GM20000 (cell line): ENCODE measurements at regions not wholly inside any gene's neighbourhood (a gene's known extent, or its start where the extent isn't known, plus 50 kb on each side); places are given as distances from the start of the nearest gene placed in this dataset.

ENCODE experiments used
- DNase-seq: peaks from one replicate; pipeline ENCODE4 v3.0.0; 2012; ENCODE audit warnings: low spot score
- TF ChIP-seq, protein P1 (sequence below): IDR thresholded peaks from 2 replicates; pipeline ENCODE4 v1.5.1; 2012; ENCODE audit warnings: mild to moderate bottlenecking, control low read depth; ENCODE audit errors: extremely low read depth, missing control alignments

DNA sequence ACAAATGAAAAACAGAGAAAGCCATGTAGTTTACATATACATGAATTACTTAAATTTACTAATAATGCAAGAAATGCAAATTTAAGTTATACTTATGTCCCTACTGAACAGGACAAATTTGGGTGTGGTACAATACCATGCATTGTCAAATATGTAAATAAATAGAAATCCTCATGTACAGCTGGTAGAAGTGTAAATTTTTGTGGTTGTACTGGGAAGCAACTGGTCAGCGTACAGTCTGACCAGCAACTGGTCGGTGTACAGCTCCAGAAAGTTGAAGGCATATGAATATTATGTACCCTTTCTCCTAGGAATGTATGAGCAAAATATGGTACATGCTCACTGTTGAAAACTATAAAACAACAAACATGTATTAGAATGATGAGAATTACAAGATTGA, 93.9 kb upstream of the TMEM106B start:
- TF ChIP-seq, protein P1, sequence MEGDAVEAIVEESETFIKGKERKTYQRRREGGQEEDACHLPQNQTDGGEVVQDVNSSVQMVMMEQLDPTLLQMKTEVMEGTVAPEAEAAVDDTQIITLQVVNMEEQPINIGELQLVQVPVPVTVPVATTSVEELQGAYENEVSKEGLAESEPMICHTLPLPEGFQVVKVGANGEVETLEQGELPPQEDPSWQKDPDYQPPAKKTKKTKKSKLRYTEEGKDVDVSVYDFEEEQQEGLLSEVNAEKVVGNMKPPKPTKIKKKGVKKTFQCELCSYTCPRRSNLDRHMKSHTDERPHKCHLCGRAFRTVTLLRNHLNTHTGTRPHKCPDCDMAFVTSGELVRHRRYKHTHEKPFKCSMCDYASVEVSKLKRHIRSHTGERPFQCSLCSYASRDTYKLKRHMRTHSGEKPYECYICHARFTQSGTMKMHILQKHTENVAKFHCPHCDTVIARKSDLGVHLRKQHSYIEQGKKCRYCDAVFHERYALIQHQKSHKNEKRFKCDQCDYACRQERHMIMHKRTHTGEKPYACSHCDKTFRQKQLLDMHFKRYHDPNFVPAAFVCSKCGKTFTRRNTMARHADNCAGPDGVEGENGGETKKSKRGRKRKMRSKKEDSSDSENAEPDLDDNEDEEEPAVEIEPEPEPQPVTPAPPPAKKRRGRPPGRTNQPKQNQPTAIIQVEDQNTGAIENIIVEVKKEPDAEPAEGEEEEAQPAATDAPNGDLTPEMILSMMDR: no peak
- no peak for DNase-seq

- DNase-seq: no peak
- TF ChIP-seq, protein P1: no peak
Observed at GRCh38 chr7:12119620-12120303, 91.3 kb upstream of the TMEM106B start.

GRCh38 chr7:12120632-12121031, 90.5 kb upstream of the TMEM106B start:
- no peak for DNase-seq
- TF ChIP-seq, protein P1: no peak

GRCh38 chr7:12123172-12123571, 87.9 kb upstream of the TMEM106B start:
- TF ChIP-seq, protein P1: no peak

DNA sequence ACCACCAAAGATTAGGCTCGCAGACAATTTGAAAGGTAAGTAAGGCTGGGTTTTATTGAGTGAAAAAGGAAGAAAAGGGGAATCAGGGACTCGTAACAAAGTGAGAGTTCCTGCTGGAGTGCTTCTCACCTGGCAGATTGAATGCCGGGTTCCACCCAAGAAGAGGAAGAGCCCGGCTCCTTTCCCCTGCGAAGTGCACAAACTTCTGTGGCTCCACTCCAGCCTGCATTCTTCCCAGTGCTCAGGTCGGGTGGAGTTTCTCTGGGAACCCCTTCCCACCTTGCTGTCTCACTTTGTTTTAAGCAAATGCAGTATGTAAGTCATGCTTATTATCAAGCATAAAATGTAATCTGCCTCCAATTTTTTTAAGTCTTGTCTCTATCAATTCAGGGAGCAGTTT, 87.1 kb upstream of the TMEM106B start:
- no peak for DNase-seq
- TF ChIP-seq, protein P1: no peak

More at GRCh38 chr7:12123172-12123571, 87.9 kb upstream of the TMEM106B start:
- no peak for DNase-seq

- DNase-seq: no peak
- TF ChIP-seq, protein P1: no peak
Observed at GRCh38 chr7:12127455-12127854, 83.6 kb upstream of the TMEM106B start.

DNA sequence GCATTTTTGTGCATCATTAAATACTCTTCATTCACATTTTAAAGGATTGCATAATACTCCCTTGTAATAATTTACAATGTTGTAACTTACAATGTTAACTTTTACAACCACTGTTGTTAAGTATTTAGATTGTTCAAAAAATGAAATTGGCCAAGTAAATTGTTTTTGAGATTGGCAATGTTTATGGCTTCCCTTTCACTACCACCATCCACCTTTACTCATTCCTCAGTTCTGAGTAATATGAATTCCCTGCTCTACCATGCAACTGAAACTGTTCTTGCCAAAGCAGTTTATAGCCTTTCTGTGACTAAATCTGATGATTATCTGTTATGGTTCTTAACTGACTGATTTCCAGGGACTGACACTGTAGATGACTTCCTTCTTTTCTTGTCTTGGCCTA, 80.5 kb upstream of the TMEM106B start:
- TF ChIP-seq, protein P1: no peak
- DNase-seq: no peak
